Spleen (tissue), 11 donors: ENCODE measurements at regions not wholly inside any gene's neighbourhood (a gene's known extent, or its start where the extent isn't known, plus 50 kb on each side); places are given as distances from the start of the nearest gene placed in this dataset.
A peak's percentile ranks its signal among the peaks of the same experiment; 100 is the strongest.

Experiments
- DNase-seq: peaks from one replicate; pipeline ENCODE4 v3.0.0-alpha.2; 2020
- H3K27ac ChIP-seq, 8 donors: fragments of 200-600 bp; sonication (generic) in 7 of 8; 1 replicate in 4 of 8; 2 replicates in 4 of 8; pipeline versions ENCODE4 v1.5.0 to v1.8.0; 2016 to 2021; ENCODE audit warnings: inconsistent platforms in 4 of 8, mild to moderate bottlenecking in 4 of 8, moderate library complexity in 1 of 8
- H3K27me3 ChIP-seq, 7 donors: fragments of 200-600 bp; sonication (generic) in 6 of 7; replicated peaks in 1 of 7; 1 replicate in 4 of 7; 2 replicates in 3 of 7; pipeline versions ENCODE4 v1.5.0 to v1.8.0; 2016 to 2021; ENCODE audit warnings: inconsistent platforms in 3 of 7, mild to moderate bottlenecking in 1 of 7
- H3K36me3 ChIP-seq, 6 donors: fragments of 200-600 bp; sonication (generic) in 5 of 6; 1 replicate in 4 of 6; 2 replicates in 2 of 6; pipeline versions ENCODE4 v1.5.0 to v1.8.0; 2016 to 2021; ENCODE audit warnings: inconsistent platforms in 2 of 6
- H3K4me1 ChIP-seq, 6 donors: fragments of 200-600 bp; sonication (generic) in 5 of 6; 1 replicate in 3 of 6; 2 replicates in 3 of 6; pipeline versions ENCODE4 v1.5.0 to v1.8.0; 2016 to 2021; ENCODE audit warnings: inconsistent platforms in 3 of 6
- H3K4me3 ChIP-seq, 8 donors: fragments of 200-600 bp; sonication (generic) in 7 of 8; 1 replicate in 4 of 8; 2 replicates in 4 of 8; pipeline versions ENCODE4 v1.5.0 to v1.8.0; 2016 to 2021; ENCODE audit warnings: inconsistent platforms in 4 of 8, mild to moderate bottlenecking in 4 of 8, moderate library complexity in 2 of 8
- H3K9me3 ChIP-seq, 8 donors: fragments of 200-600 bp; sonication (generic) in 7 of 8; 1 replicate in 4 of 8; 2 replicates in 4 of 8; pipeline versions ENCODE4 v1.5.0 to v1.8.0; 2016 to 2021; ENCODE audit warnings: inconsistent platforms in 4 of 8
- CTCF ChIP-seq, 11 experiments: fragments of 200-600 bp in 7 of 11; fragments of 450-650 bp in 4 of 11; sonication (generic) in 4 of 11; IDR thresholded peaks in 8 of 11; conservative IDR thresholded peaks in 3 of 11; 1 replicate in 7 of 11; 2 replicates in 4 of 11; pipeline versions ENCODE4 v1.4.0 to v1.8.0; 2016 to 2021; ENCODE audit warnings: antibody characterized with exemption in 11 of 11, inconsistent platforms in 4 of 11, mild to moderate bottlenecking in 1 of 11
- POLR2A ChIP-seq, 3 donors: fragments of 450-650 bp; IDR thresholded peaks; one replicate each; pipeline ENCODE4 v1.5.1; 2017; ENCODE audit warnings: antibody characterized with exemption in 3 of 3, mild to moderate bottlenecking in 1 of 3
- POLR2AphosphoS5 ChIP-seq, 3 donors: sonication (generic); formaldehyde crosslinking; IDR thresholded peaks; one replicate each; pipeline ENCODE4 v1.5.1; 2017; ENCODE audit warnings: antibody characterized with exemption in 3 of 3
- WGBS, 5 donors: extraction: QIAGEN DNeasy Blood & Tissue Kit in 3 of 5; methylation state at CpG; one replicate each; pipeline versions ENCODE4 v1.1.5 to v1.1.7; 2013 to 2018; 5-methylcytosine and 5-hydroxymethylcytosine counted together
- intact Hi-C: fragments of 100-400 bp; cut with DNase I; formaldehyde crosslinking; loops from one replicate; pipeline ENCODE4 v1.15.0; 2023; ENCODE audit warnings: low total_unique reads
- donor health status: healthy with polysubstance abuse.
- donor health status: DM: no; HTN: no; CAD: no; lungs with moderate emphysema.
- donor health status: DM: no; HTN: no; CAD: no.
- donor health status: Bipolar disorder and iron deficiency.
- donor health status: healthy.
- donor health status: DM: no; HTN: no; CAD: no.
- donor health status: DM: yes; HTN: yes; CAD: no.

GRCh38 chrX:52261125-52261462 lies 76.4 kb downstream of the MAGED4 start:
- Histone ChIP-seq H3K4me1 (peaks cover 4 to 14% (median 7%) of the 10 kb centered on the region in 6 donors), H3K27me3 (peaks cover 0 to 15% (median 4%) of the 10 kb centered on the region in 7 donors), H3K9me3 (no peaks in the 10 kb centered on the region), H3K36me3 (no peaks in the 10 kb centered on the region), H3K4me3 (peak overlapping the region in 3 of 8 donors; percentile 44 to 80 (median 57)), H3K27ac (peak overlapping the region in 6 of 8 donors; percentile 86 to 95 (median 88))
- 8 to 19% (median 12%) methylated on average over 2 of the region's 2 CpGs for WGBS, 5 donors
- no peak for TF ChIP-seq CTCF (IDR thresholded peaks at IDR 0.05 in 8 of 11, conservative IDR thresholded peaks at IDR 0.05 in 3 of 11)
- TF ChIP-seq POLR2A (IDR thresholded peaks at IDR 0.05): no peak
- TF ChIP-seq POLR2AphosphoS5 (IDR thresholded peaks at IDR 0.05): no peak
- intact Hi-C loops: no loop called here
- DNase-seq: no peak

- DNase-seq: peak; percentile 97
- Histone ChIP-seq H3K9me3 (no peaks in the 10 kb centered on the region), H3K4me1 (peaks cover 4 to 14% (median 7%) of the 10 kb centered on the region in 6 donors), H3K4me3 (peak overlapping the region; percentile 28 to 80 (median 51)), H3K27me3 (peaks cover 0 to 15% (median 0%) of the 10 kb centered on the region in 7 donors), H3K36me3 (no peaks in the 10 kb centered on the region), H3K27ac (peak overlapping the region; percentile 75 to 95 (median 88))
- WGBS, 5 donors: 0 to 1% (median 1%) methylated on average over 5 to 41 of the region's 41 CpGs
- peak in 1 of 3 donors; percentile 20 for TF ChIP-seq POLR2A (IDR thresholded peaks at IDR 0.05)
- TF ChIP-seq POLR2AphosphoS5 (IDR thresholded peaks at IDR 0.05): peak; percentile 81 to 88 (median 84)
- TF ChIP-seq CTCF (IDR thresholded peaks at IDR 0.05 in 8 of 11, conservative IDR thresholded peaks at IDR 0.05 in 3 of 11): peak; percentile 84 to 100 (median 96)
- intact Hi-C loops: no loop called here
Observed at GRCh38 chrX:52261463-52262194, 76.9 kb downstream of the MAGED4 start.

- DNase-seq: no peak
- Histone ChIP-seq H3K9me3 (no peaks in the 10 kb centered on the region), H3K4me3 (peak overlapping the region; percentile 28 to 80 (median 51)), H3K36me3 (no peaks in the 10 kb centered on the region), H3K4me1 (peaks cover 4 to 14% (median 7%) of the 10 kb centered on the region in 6 donors), H3K27ac (peak overlapping the region; percentile 75 to 95 (median 88)), H3K27me3 (peaks cover 0 to 12% (median 0%) of the 10 kb centered on the region in 7 donors)
- intact Hi-C loops: no loop called here
- 11 to 31% (median 18%) methylated on average over 5 to 19 of the region's 19 CpGs for WGBS, 5 donors
- TF ChIP-seq CTCF (IDR thresholded peaks at IDR 0.05 in 8 of 11, conservative IDR thresholded peaks at IDR 0.05 in 3 of 11) (no peak), POLR2AphosphoS5 (IDR thresholded peaks at IDR 0.05) (no peak), POLR2A (IDR thresholded peaks at IDR 0.05) (no peak)
Observed at GRCh38 chrX:52262195-52262546, 77.5 kb downstream of the MAGED4 start.

- H3K4me3 ChIP-seq: no peak overlapping the region
- no peaks in the 10 kb centered on the region for H3K36me3 ChIP-seq
- intact Hi-C loops: no loop called here
- DNase-seq: no peak
- no peaks in the 10 kb centered on the region for H3K9me3 ChIP-seq
- peaks cover 4 to 14% (median 7%) of the 10 kb centered on the region in 6 donors for H3K4me1 ChIP-seq
- 89 to 99% (median 95%) methylated on average over 5 of the region's 5 CpGs for WGBS, 5 donors
- no peak overlapping the region for H3K27ac ChIP-seq
- no peak for TF ChIP-seq POLR2A (IDR thresholded peaks at IDR 0.05)
- no peak for TF ChIP-seq POLR2AphosphoS5 (IDR thresholded peaks at IDR 0.05)
- no peak for TF ChIP-seq CTCF (IDR thresholded peaks at IDR 0.05 in 8 of 11, conservative IDR thresholded peaks at IDR 0.05 in 3 of 11)
- peaks cover 0 to 4% (median 0%) of the 10 kb centered on the region in 7 donors for H3K27me3 ChIP-seq
Observed at GRCh38 chrX:52263417-52263816, 78.7 kb downstream of the MAGED4 start.
